ENCODE measurements at regions not wholly inside any gene's neighbourhood (a gene's known extent, or its start where the extent isn't known, plus 50 kb on each side); places are given as distances from the start of the nearest gene placed in this dataset.

DNA sequence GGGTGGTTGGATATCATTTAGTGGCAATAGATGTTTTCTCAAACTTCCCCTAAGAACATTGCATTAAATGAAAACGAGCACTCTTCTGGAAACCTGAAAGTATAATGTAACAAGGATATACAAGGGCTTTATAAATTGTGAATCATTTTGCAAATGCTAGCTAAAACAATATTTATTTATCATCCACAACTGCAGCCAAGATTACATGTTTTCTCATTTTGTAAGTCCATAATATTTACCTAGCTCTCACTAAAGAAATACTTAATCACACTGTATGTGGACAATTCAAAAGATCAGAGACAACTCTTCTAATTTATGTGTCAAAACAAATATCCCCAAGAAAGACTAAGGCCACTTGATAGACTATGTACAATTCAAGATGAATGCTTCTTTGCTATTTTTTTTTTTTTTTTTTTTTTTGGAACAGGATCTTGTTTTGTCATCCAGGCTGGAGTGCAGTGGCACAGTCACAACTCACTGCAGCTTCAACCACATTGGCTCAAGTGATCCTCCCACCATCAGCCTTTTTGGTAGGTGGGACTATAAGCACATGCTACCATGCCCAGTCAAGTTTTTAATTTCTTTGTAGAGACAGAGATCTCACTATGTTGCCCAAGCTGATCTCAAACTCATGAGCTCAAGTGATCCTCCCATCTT, 427.7 kb upstream of the THBS1 start:
- H3K36me3 ChIP-seq (ENCODE audit: control insufficient read depth, insufficient read depth, low read length): no peaks in the 10 kb centered on the region
- H3K4me3 ChIP-seq (ENCODE audit: low read depth, low read length): no peak overlapping the region
- H3K9ac ChIP-seq (ENCODE audit: low read depth, low read length): no peak overlapping the region
- H3K9me3 ChIP-seq (ENCODE audit: control insufficient read depth, insufficient read depth, low read length): no peaks in the 10 kb centered on the region
- no peaks in the 10 kb centered on the region for H3K4me1 ChIP-seq (ENCODE audit: control insufficient read depth, insufficient read depth, low read length)
- no peaks in the 10 kb centered on the region for H3K27me3 ChIP-seq (ENCODE audit: control insufficient read depth, insufficient read depth, low read length)

- no peak overlapping the region for H3K9ac ChIP-seq (ENCODE audit: low read depth, low read length)
These were observed 427.2 kb upstream of the THBS1 start for GRCh38 chr15:39153716-39154115.

GRCh38 chr15:39154227-39154638, 426.6 kb upstream of the THBS1 start:
- H3K9me3 ChIP-seq (ENCODE audit: control insufficient read depth, insufficient read depth, low read length): no peaks in the 10 kb centered on the region
- H3K4me3 ChIP-seq (ENCODE audit: low read depth, low read length): no peak overlapping the region
- no peak overlapping the region for H3K9ac ChIP-seq (ENCODE audit: low read depth, low read length)
- H3K27me3 ChIP-seq (ENCODE audit: control insufficient read depth, insufficient read depth, low read length): no peaks in the 10 kb centered on the region
- H3K4me1 ChIP-seq (ENCODE audit: control insufficient read depth, insufficient read depth, low read length): no peaks in the 10 kb centered on the region
- H3K36me3 ChIP-seq (ENCODE audit: control insufficient read depth, insufficient read depth, low read length): no peaks in the 10 kb centered on the region

More at GRCh38 chr15:39153716-39154115, 427.2 kb upstream of the THBS1 start:
- H3K27me3 ChIP-seq (ENCODE audit: control insufficient read depth, insufficient read depth, low read length): no peaks in the 10 kb centered on the region
- H3K36me3 ChIP-seq (ENCODE audit: control insufficient read depth, insufficient read depth, low read length): no peaks in the 10 kb centered on the region
- H3K4me3 ChIP-seq (ENCODE audit: low read depth, low read length): no peak overlapping the region
- H3K4me1 ChIP-seq (ENCODE audit: control insufficient read depth, insufficient read depth, low read length): no peaks in the 10 kb centered on the region
- no peaks in the 10 kb centered on the region for H3K9me3 ChIP-seq (ENCODE audit: control insufficient read depth, insufficient read depth, low read length)

GRCh38 chr15:39154776-39155175, 426.1 kb upstream of the THBS1 start:
- Histone ChIP-seq H3K9me3 (ENCODE audit: control insufficient read depth, insufficient read depth, low read length) (no peaks in the 10 kb centered on the region), H3K4me3 (ENCODE audit: low read depth, low read length) (no peak overlapping the region), H3K4me1 (ENCODE audit: control insufficient read depth, insufficient read depth, low read length) (no peaks in the 10 kb centered on the region), H3K36me3 (ENCODE audit: control insufficient read depth, insufficient read depth, low read length) (no peaks in the 10 kb centered on the region), H3K27me3 (ENCODE audit: control insufficient read depth, insufficient read depth, low read length) (no peaks in the 10 kb centered on the region), H3K9ac (ENCODE audit: low read depth, low read length) (no peak overlapping the region)

DNA sequence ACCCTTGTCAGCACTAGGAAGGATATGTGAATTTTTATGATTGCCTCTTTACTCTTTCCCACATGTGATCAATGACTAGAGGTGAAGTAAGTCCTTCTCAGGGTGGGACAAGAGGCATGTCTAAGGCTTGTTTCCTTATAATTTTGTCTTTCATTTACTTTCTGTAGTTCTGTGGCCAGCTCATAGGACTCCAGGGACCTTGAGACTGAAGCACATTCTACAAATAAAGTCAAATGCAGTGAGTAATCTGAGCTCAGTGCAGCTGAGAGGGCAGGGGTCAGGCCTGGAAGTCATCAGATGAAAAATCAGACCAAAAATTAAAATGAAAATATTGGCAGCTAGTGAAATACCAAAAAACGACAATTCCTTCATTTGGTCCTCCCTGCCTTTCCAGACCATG, 424.7 kb upstream of the THBS1 start:
- H3K4me1 ChIP-seq (ENCODE audit: control insufficient read depth, insufficient read depth, low read length): no peaks in the 10 kb centered on the region
- H3K9me3 ChIP-seq (ENCODE audit: control insufficient read depth, insufficient read depth, low read length): no peaks in the 10 kb centered on the region
- no peak overlapping the region for H3K9ac ChIP-seq (ENCODE audit: low read depth, low read length)
- no peaks in the 10 kb centered on the region for H3K27me3 ChIP-seq (ENCODE audit: control insufficient read depth, insufficient read depth, low read length)
- no peak overlapping the region for H3K4me3 ChIP-seq (ENCODE audit: low read depth, low read length)
- no peaks in the 10 kb centered on the region for H3K36me3 ChIP-seq (ENCODE audit: control insufficient read depth, insufficient read depth, low read length)

GRCh38 chr15:39156646-39157250, 424.1 kb upstream of the THBS1 start:
- Histone ChIP-seq H3K36me3 (ENCODE audit: control insufficient read depth, insufficient read depth, low read length) (no peaks in the 10 kb centered on the region), H3K9me3 (ENCODE audit: control insufficient read depth, insufficient read depth, low read length) (no peaks in the 10 kb centered on the region), H3K4me1 (ENCODE audit: control insufficient read depth, insufficient read depth, low read length) (no peaks in the 10 kb centered on the region), H3K4me3 (ENCODE audit: low read depth, low read length) (no peak overlapping the region), H3K9ac (ENCODE audit: low read depth, low read length) (no peak overlapping the region), H3K27me3 (ENCODE audit: control insufficient read depth, insufficient read depth, low read length) (no peaks in the 10 kb centered on the region)

DNA sequence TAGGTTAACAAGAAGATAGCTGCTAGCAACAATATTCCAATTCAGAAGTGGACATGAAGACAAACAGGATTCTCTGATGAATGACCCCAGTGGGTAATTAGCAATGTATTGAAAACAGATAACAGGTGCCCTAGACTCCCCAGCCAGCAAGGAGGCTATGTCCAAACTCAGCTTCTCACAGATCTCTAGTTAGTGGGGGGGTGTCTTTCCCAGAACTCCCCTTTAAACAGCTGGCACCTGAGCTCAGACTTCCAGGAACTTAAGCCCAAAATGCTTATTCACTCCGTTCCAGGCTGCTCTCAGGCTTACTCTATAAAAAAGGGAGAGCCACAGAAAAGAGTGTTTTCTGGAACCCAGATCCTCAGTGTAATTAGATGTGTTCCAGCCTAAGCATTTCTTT, 423.0 kb upstream of the THBS1 start:
- Histone ChIP-seq H3K4me1 (ENCODE audit: control insufficient read depth, insufficient read depth, low read length) (no peaks in the 10 kb centered on the region), H3K4me3 (ENCODE audit: low read depth, low read length) (no peak overlapping the region), H3K9ac (ENCODE audit: low read depth, low read length) (no peak overlapping the region), H3K36me3 (ENCODE audit: control insufficient read depth, insufficient read depth, low read length) (no peaks in the 10 kb centered on the region), H3K27me3 (ENCODE audit: control insufficient read depth, insufficient read depth, low read length) (no peaks in the 10 kb centered on the region), H3K9me3 (ENCODE audit: control insufficient read depth, insufficient read depth, low read length) (no peaks in the 10 kb centered on the region)

- no peaks in the 10 kb centered on the region for H3K36me3 ChIP-seq (ENCODE audit: control insufficient read depth, insufficient read depth, low read length)
- no peaks in the 10 kb centered on the region for H3K27me3 ChIP-seq (ENCODE audit: control insufficient read depth, insufficient read depth, low read length)
- H3K9ac ChIP-seq (ENCODE audit: low read depth, low read length): no peak overlapping the region
- H3K4me3 ChIP-seq (ENCODE audit: low read depth, low read length): no peak overlapping the region
- no peaks in the 10 kb centered on the region for H3K9me3 ChIP-seq (ENCODE audit: control insufficient read depth, insufficient read depth, low read length)
- no peaks in the 10 kb centered on the region for H3K4me1 ChIP-seq (ENCODE audit: control insufficient read depth, insufficient read depth, low read length)
These were observed 421.0 kb upstream of the THBS1 start for GRCh38 chr15:39159833-39160232.

- no peak overlapping the region for H3K4me3 ChIP-seq (ENCODE audit: low read depth, low read length)
- no peaks in the 10 kb centered on the region for H3K9me3 ChIP-seq (ENCODE audit: control insufficient read depth, insufficient read depth, low read length)
- H3K36me3 ChIP-seq (ENCODE audit: control insufficient read depth, insufficient read depth, low read length): no peaks in the 10 kb centered on the region
- no peak overlapping the region for H3K9ac ChIP-seq (ENCODE audit: low read depth, low read length)
- no peaks in the 10 kb centered on the region for H3K4me1 ChIP-seq (ENCODE audit: control insufficient read depth, insufficient read depth, low read length)
- H3K27me3 ChIP-seq (ENCODE audit: control insufficient read depth, insufficient read depth, low read length): no peaks in the 10 kb centered on the region
These were observed 419.8 kb upstream of the THBS1 start for GRCh38 chr15:39161096-39161495.

- no peak overlapping the region for H3K9ac ChIP-seq (ENCODE audit: low read depth, low read length)
- no peak overlapping the region for H3K4me3 ChIP-seq (ENCODE audit: low read depth, low read length)
- H3K4me1 ChIP-seq (ENCODE audit: control insufficient read depth, insufficient read depth, low read length): peaks cover 6% of the 10 kb centered on the region
- no peaks in the 10 kb centered on the region for H3K27me3 ChIP-seq (ENCODE audit: control insufficient read depth, insufficient read depth, low read length)
- H3K9me3 ChIP-seq (ENCODE audit: control insufficient read depth, insufficient read depth, low read length): no peaks in the 10 kb centered on the region
- no peaks in the 10 kb centered on the region for H3K36me3 ChIP-seq (ENCODE audit: control insufficient read depth, insufficient read depth, low read length)
These were observed 415.7 kb upstream of the THBS1 start for GRCh38 chr15:39165020-39165706.

DNA sequence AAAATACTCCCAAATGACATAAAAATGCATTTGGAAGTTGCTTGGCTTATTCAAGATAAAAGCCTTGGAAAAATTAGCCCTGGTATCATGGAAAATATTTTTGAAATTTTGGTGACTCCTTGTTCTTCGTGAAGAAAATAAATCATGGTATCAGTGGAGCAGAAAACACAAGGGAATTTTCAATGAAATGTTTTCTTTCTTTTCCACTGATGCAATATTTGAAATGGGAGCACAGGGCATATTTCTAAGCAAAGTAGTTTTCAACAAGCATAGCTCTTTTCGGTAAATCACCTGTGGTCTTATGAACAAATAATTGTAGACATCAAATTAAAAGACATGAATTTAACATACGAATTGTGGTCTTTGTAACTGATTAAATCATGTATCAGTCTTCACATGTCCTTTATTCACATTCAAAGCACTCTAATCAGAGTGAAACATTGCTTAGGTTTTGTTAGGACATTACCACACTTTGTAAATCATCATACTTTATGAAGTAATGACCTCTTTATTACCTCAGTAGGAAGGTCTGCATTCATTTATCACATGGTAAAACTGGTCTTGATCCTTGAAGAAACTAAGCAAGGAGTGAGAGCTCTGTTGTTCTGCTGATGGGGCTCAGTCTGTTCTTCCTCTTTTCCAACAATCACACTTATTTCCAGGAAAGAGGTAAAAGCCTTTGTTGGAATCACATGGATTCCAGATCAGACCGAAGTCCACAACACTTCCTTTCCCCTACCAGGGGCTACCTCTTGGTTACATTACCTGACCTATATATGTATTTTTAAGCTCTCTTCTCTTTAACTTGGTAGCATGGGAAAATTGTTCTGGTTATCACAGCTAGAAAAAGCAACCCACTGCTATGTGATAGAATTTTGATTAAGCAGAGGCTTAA, 413.5 kb upstream of the THBS1 start:
- Histone ChIP-seq H3K27me3 (ENCODE audit: control insufficient read depth, insufficient read depth, low read length) (no peaks in the 10 kb centered on the region), H3K4me3 (ENCODE audit: low read depth, low read length) (no peak overlapping the region), H3K36me3 (ENCODE audit: control insufficient read depth, insufficient read depth, low read length) (no peaks in the 10 kb centered on the region), H3K9ac (ENCODE audit: low read depth, low read length) (no peak overlapping the region), H3K4me1 (ENCODE audit: control insufficient read depth, insufficient read depth, low read length) (peaks cover 12% of the 10 kb centered on the region), H3K9me3 (ENCODE audit: control insufficient read depth, insufficient read depth, low read length) (no peaks in the 10 kb centered on the region)
